Panc1 (cell line): ENCODE measurements at regions not wholly inside any gene's neighbourhood (a gene's known extent, or its start where the extent isn't known, plus 50 kb on each side); places are given as distances from the start of the nearest gene placed in this dataset.

Experiments used
- CTCF ChIP-seq: fragments of 450-650 bp; IDR thresholded peaks from 2 replicates; pipeline ENCODE4 v1.5.1; 2017; ENCODE audit warnings: mild to moderate bottlenecking
- POLR2AphosphoS5 ChIP-seq: IDR thresholded peaks from 2 replicates; pipeline ENCODE4 v1.6.1; 2012; ENCODE audit warnings: mild to moderate bottlenecking, low read depth, low read length, moderate library complexity
- SIN3A ChIP-seq: IDR thresholded peaks from 2 replicates; pipeline ENCODE4 v1.6.1; 2012; ENCODE audit warnings: low read depth, mild to moderate bottlenecking, low read length, moderate library complexity, borderline replicate concordance; ENCODE audit not compliant: insufficient read depth
- TCF7L2 ChIP-seq: IDR thresholded peaks from 2 replicates; pipeline ENCODE4 v1.6.1; 2011; ENCODE audit warnings: mild to moderate bottlenecking, low read depth, low read length, inconsistent platforms
- TF ChIP-seq, protein P1 (sequence below), 2 experiments: IDR thresholded peaks; 2 replicates each; pipeline ENCODE4 v1.6.1; 2011 to 2012; ENCODE audit warnings: low read depth in 2 of 2, control low read depth in 1 of 2, low read length in 1 of 2, mild to moderate bottlenecking in 1 of 2, moderate library complexity in 1 of 2; ENCODE audit not compliant: insufficient read depth in 1 of 2

- TF ChIP-seq CTCF, result no peak
- TF ChIP-seq, protein P1, sequence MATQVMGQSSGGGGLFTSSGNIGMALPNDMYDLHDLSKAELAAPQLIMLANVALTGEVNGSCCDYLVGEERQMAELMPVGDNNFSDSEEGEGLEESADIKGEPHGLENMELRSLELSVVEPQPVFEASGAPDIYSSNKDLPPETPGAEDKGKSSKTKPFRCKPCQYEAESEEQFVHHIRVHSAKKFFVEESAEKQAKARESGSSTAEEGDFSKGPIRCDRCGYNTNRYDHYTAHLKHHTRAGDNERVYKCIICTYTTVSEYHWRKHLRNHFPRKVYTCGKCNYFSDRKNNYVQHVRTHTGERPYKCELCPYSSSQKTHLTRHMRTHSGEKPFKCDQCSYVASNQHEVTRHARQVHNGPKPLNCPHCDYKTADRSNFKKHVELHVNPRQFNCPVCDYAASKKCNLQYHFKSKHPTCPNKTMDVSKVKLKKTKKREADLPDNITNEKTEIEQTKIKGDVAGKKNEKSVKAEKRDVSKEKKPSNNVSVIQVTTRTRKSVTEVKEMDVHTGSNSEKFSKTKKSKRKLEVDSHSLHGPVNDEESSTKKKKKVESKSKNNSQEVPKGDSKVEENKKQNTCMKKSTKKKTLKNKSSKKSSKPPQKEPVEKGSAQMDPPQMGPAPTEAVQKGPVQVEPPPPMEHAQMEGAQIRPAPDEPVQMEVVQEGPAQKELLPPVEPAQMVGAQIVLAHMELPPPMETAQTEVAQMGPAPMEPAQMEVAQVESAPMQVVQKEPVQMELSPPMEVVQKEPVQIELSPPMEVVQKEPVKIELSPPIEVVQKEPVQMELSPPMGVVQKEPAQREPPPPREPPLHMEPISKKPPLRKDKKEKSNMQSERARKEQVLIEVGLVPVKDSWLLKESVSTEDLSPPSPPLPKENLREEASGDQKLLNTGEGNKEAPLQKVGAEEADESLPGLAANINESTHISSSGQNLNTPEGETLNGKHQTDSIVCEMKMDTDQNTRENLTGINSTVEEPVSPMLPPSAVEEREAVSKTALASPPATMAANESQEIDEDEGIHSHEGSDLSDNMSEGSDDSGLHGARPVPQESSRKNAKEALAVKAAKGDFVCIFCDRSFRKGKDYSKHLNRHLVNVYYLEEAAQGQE (IDR thresholded peaks at IDR 0.05; ENCODE audit: insufficient read depth in 1 of 2, low read depth in 2 of 2, low read length in 1 of 2), result no peak
- no peak for TF ChIP-seq TCF7L2
- TF ChIP-seq POLR2AphosphoS5, result no peak
- no peak for TF ChIP-seq SIN3A
These were observed 156.7 kb downstream of the TMCO5A start for GRCh38 chr15:38091078-38091645.
